Endothelial cell of hepatic sinusoid (primary cell): ENCODE measurements at regions not wholly inside any gene's neighbourhood (a gene's known extent, or its start where the extent isn't known, plus 50 kb on each side); places are given as distances from the start of the nearest gene placed in this dataset.

ENCODE experiments used
- in situ Hi-C: cut with HindIII; loops from 2 replicates; pipeline ENCODE4 v1.10.0; 2017; ENCODE audit warnings: low sequenced_read_pairs

GRCh38 chr1:201609661-201610318 lies 70.9 kb downstream of the NAV1 start:
- in situ Hi-C loops, result no loop called here

GRCh38 chr1:201610858-201611257 lies 71.9 kb downstream of the NAV1 start:
- in situ Hi-C loops, result no loop called here

GRCh38 chr1:201612645-201613044 lies 73.7 kb downstream of the NAV1 start:
- in situ Hi-C loops, result no loop called here

GRCh38 chr1:201614262-201615015 lies 75.5 kb downstream of the NAV1 start:
- in situ Hi-C loops, result no loop called here

GRCh38 chr1:201617157-201617556 lies 78.2 kb downstream of the NAV1 start:
- in situ Hi-C loops, result no loop called here

- in situ Hi-C loops, result no loop called here
Observed at GRCh38 chr1:201618389-201618788, 79.5 kb downstream of the NAV1 start.

GRCh38 chr1:201618905-201619304 lies 80.0 kb downstream of the NAV1 start:
- in situ Hi-C loops, result no loop called here

GRCh38 chr1:201619513-201619912 lies 80.6 kb downstream of the NAV1 start:
- in situ Hi-C loops, result no loop called here

- in situ Hi-C loops, result no loop called here
Observed at GRCh38 chr1:201622353-201622752, 83.4 kb downstream of the NAV1 start.

- in situ Hi-C loops, result no loop called here
Observed at GRCh38 chr1:201622824-201623223, 83.9 kb downstream of the NAV1 start.

GRCh38 chr1:201624741-201625225 lies 85.9 kb downstream of the NAV1 start:
- in situ Hi-C loops, result no loop called here

GRCh38 chr1:201625226-201625761 lies 86.4 kb downstream of the NAV1 start:
- in situ Hi-C loops, result no loop called here

GRCh38 chr1:201625851-201626251 lies 86.9 kb downstream of the NAV1 start:
- in situ Hi-C loops, result no loop called here

GRCh38 chr1:201626629-201627275 lies 87.8 kb downstream of the NAV1 start:
- in situ Hi-C loops, result no loop called here

- in situ Hi-C loops, result no loop called here
Observed at GRCh38 chr1:201628490-201628889, 89.6 kb downstream of the NAV1 start.

GRCh38 chr1:201630582-201630981 lies 91.7 kb downstream of the NAV1 start:
- in situ Hi-C loops, result no loop called here

- in situ Hi-C loops, result no loop called here
Observed at GRCh38 chr1:201631037-201631436, 92.1 kb downstream of the NAV1 start.

GRCh38 chr1:201632364-201632952 lies 93.5 kb downstream of the NAV1 start:
- in situ Hi-C loops, result no loop called here

GRCh38 chr1:201633297-201633696 lies 94.4 kb downstream of the NAV1 start:
- in situ Hi-C loops, result no loop called here

- in situ Hi-C loops, result no loop called here
Observed at GRCh38 chr1:201633811-201634210, 94.9 kb downstream of the NAV1 start.

GRCh38 chr1:201634261-201634660 lies 95.3 kb downstream of the NAV1 start:
- in situ Hi-C loops, result no loop called here
